Activated CD4-positive, CD25-positive, alpha-beta regulatory T cell treated with anti-CD3 and anti-CD28 coated beads, Interleukin-2, amount 50 U/mL, for 16 hours (primary cell): ENCODE measurements at regions not wholly inside any gene's neighbourhood (a gene's known extent, or its start where the extent isn't known, plus 50 kb on each side); places are given as distances from the start of the nearest gene placed in this dataset.

ENCODE experiments used
- DNase-seq: peaks from one replicate; pipeline ENCODE4 v3.0.0-alpha.2; 2020; ENCODE audit warnings: low read depth, low spot score

- no peak for DNase-seq
These were observed 65.0 kb upstream of the SLC2A12 start for GRCh38 chr6:134117409-134117808.

- no peak for DNase-seq
These were observed 63.3 kb upstream of the SLC2A12 start for GRCh38 chr6:134115715-134116074.

GRCh38 chr6:134114918-134115714, 62.7 kb upstream of the SLC2A12 start:
- no peak for DNase-seq

- no peak for DNase-seq
These were observed 62.1 kb upstream of the SLC2A12 start for GRCh38 chr6:134114489-134114888.

GRCh38 chr6:134111726-134112125, 59.3 kb upstream of the SLC2A12 start:
- DNase-seq = no peak

- DNase-seq = peak; percentile 14
These were observed 58.7 kb upstream of the SLC2A12 start for GRCh38 chr6:134111062-134111677.

- no peak for DNase-seq
These were observed 54.3 kb upstream of the SLC2A12 start for GRCh38 chr6:134106702-134107101.

- no peak for DNase-seq
These were observed 53.5 kb upstream of the SLC2A12 start for GRCh38 chr6:134105940-134106339.

GRCh38 chr6:134103006-134103405, 50.6 kb upstream of the SLC2A12 start:
- DNase-seq = no peak
